GM12878 (cell line): ENCODE measurements at regions not wholly inside any gene's neighbourhood (a gene's known extent, or its start where the extent isn't known, plus 50 kb on each side); places are given as distances from the start of the nearest gene placed in this dataset.

Experiments
- ATAC-seq: fragments of 200-7000 bp; cut with Tn5 transposase; 3 replicates; pipeline ENCODE4 v1.9.1; 2020; ENCODE audit warnings: mild to moderate bottlenecking, moderate library complexity
- BruUV-seq: library from RNA; stranded (reverse); fragments of 400-500 nt; replicated peaks from 2 replicates; lab custom pipeline; 2021; lab: Mats Ljungman, UMichigan
- CTCF ChIA-PET: fragments of 300-600 bp; sonication (Branson Sonifier 250); formaldehyde crosslinking; extraction: SDS; loops from one replicate; lab custom pipeline; 2021; ENCODE audit warnings: inconsistent platforms; lab: Yijun Ruan, JAX
- POLR2A ChIA-PET: fragments of 350-600 bp; formaldehyde crosslinking; extraction: SDS; loops from one replicate; lab custom pipeline; 2021; ENCODE audit warnings: inconsistent platforms; lab: Charles Lee
- RAD21 ChIA-PET: fragments of 300-600 bp; sonication (Branson Sonifier 250); formaldehyde crosslinking; loops from one replicate; lab custom pipeline; 2023; ENCODE audit warnings: antibody characterized with exemption; ENCODE audit not compliant: unreplicated experiment; lab: Charles Lee
- SMC1A ChIA-PET: fragments of 300-600 bp; sonication (Branson Sonifier 250); formaldehyde crosslinking; loops from one replicate; lab custom pipeline; 2023; ENCODE audit not compliant: unreplicated experiment, uncharacterized antibody; lab: Charles Lee
- DNase-seq: peaks from one replicate; pipeline ENCODE4 v3.0.0-alpha.2; 2011; ENCODE audit warnings: low read depth, low spot score
- FAIRE-seq: peaks from 3 replicates; lab custom pipeline; 2011; peaks lifted over from hg19 to GRCh38; lab: Jason Lieb, UNC
- H2AFZ ChIP-seq: 2 replicates; pipeline ENCODE4 v1.6.0; 2011; ENCODE audit warnings: low read depth, low read length, control low read depth; ENCODE audit not compliant: control insufficient read depth
- H3K27ac ChIP-seq: 2 replicates; pipeline ENCODE4 v1.5.1; 2011; ENCODE audit warnings: control low read depth; ENCODE audit not compliant: control insufficient read depth, insufficient read depth
- H3K27me3 ChIP-seq, 2 experiments: replicated peaks in 1 of 2; 2 replicates each; pipeline versions ENCODE4 v1.6.0 to v1.6.1; 2011; ENCODE audit warnings: low read length in 1 of 2; ENCODE audit not compliant: control insufficient read depth in 2 of 2, insufficient read depth in 2 of 2
- H3K36me3 ChIP-seq, 2 experiments: 2 replicates each; pipeline ENCODE4 v1.5.1; 2011; ENCODE audit warnings: low read length in 1 of 2; ENCODE audit not compliant: control insufficient read depth in 2 of 2, insufficient read depth in 2 of 2
- H3K4me1 ChIP-seq: 2 replicates; pipeline ENCODE4 v1.6.1; 2011; ENCODE audit warnings: mild to moderate bottlenecking, low read length, moderate library complexity, mixed read lengths; ENCODE audit not compliant: control insufficient read depth, insufficient read depth
- H3K4me2 ChIP-seq: 2 replicates; pipeline ENCODE4 v1.6.0; 2011; ENCODE audit warnings: control low read depth; ENCODE audit not compliant: control insufficient read depth, insufficient read depth
- H3K4me3 ChIP-seq: fragments of 200-600 bp; sonication (generic); 2 replicates; pipeline ENCODE4 v1.5.1; 2016
- H3K79me2 ChIP-seq: 2 replicates; pipeline ENCODE4 v1.6.0; 2011; ENCODE audit warnings: low read length; ENCODE audit not compliant: control insufficient read depth, insufficient read depth
- H3K9ac ChIP-seq: 2 replicates; pipeline ENCODE4 v1.8.0; 2011; ENCODE audit warnings: low read length, control low read depth, mixed read lengths; ENCODE audit not compliant: control insufficient read depth, insufficient read depth
- H3K9me3 ChIP-seq: replicated peaks from 3 replicates; pipeline ENCODE4 v1.5.1; 2011; ENCODE audit warnings: mild to moderate bottlenecking, low read length; ENCODE audit not compliant: control insufficient read depth, insufficient read depth
- H4K20me1 ChIP-seq: 2 replicates; pipeline ENCODE4 v1.6.0; 2011; ENCODE audit not compliant: control insufficient read depth, insufficient read depth
- BCLAF1 ChIP-seq: fragments of 450-650 bp; IDR thresholded peaks from 2 replicates; pipeline ENCODE4 v1.6.1; 2017; ENCODE audit warnings: antibody characterized with exemption, mild to moderate bottlenecking, moderate library complexity
- CREB1 ChIP-seq: IDR thresholded peaks from 2 replicates; pipeline ENCODE4 v1.6.1; 2012; ENCODE audit warnings: low read depth, mild to moderate bottlenecking, inconsistent platforms
- CREM ChIP-seq: IDR thresholded peaks from 2 replicates; pipeline ENCODE4 v1.6.1; 2014; ENCODE audit warnings: antibody characterized with exemption, low read depth
- E4F1 ChIP-seq: fragments of 450-650 bp; IDR thresholded peaks from 2 replicates; pipeline ENCODE4 v1.6.1; 2018; ENCODE audit warnings: borderline replicate concordance, mild to moderate bottlenecking; ENCODE audit not compliant: partially characterized antibody
- SP1 ChIP-seq: IDR thresholded peaks from one replicate; pipeline ENCODE4 v1.6.1; 2011; ENCODE audit warnings: low read depth, low read length
- WGBS: methylation state at CpG from one replicate; pipeline ENCODE4 v1.1.6; 2016; ENCODE audit warnings: low lambda C conversion rate; ENCODE audit not compliant: insufficient replicate concordance, insufficient coverage; ENCODE audit errors: missing lambda C conversion rate; 5-methylcytosine and 5-hydroxymethylcytosine counted together
- in situ Hi-C: fragments of 300-500 bp; cut with MboI; formaldehyde crosslinking; loops from 9 replicates; pipeline ENCODE4 v1.14.3; 2018; ENCODE audit warnings: mixed read lengths
- intact Hi-C: fragments of 100-400 bp; cut with micrococcal nuclease; formaldehyde crosslinking; loops from one replicate; pipeline ENCODE4 v1.14.2; 2022; ENCODE audit not compliant: unreplicated experiment
- TF ChIP-seq, protein P1 (sequence below): IDR thresholded peaks from 2 replicates; pipeline ENCODE4 v1.6.1; 2012; ENCODE audit warnings: improper control_type of control experiment, low read depth, low read length; ENCODE audit not compliant: insufficient replicate concordance
- TF ChIP-seq, protein P2 (sequence below), 3 experiments: IDR thresholded peaks in 2 of 3; conservative IDR thresholded peaks in 1 of 3; 2 replicates each; pipeline ENCODE4 v1.5.1; 2011; ENCODE audit warnings: low read depth in 3 of 3, low read length in 3 of 3, mild to moderate bottlenecking in 3 of 3, control low read depth in 2 of 3, moderate library complexity in 2 of 3, inconsistent platforms in 1 of 3, mixed read lengths in 1 of 3; ENCODE audit not compliant: control insufficient read depth in 2 of 3, insufficient read depth in 1 of 3; ENCODE audit errors: extremely low read depth in 1 of 3

- TF ChIP-seq, protein P1, sequence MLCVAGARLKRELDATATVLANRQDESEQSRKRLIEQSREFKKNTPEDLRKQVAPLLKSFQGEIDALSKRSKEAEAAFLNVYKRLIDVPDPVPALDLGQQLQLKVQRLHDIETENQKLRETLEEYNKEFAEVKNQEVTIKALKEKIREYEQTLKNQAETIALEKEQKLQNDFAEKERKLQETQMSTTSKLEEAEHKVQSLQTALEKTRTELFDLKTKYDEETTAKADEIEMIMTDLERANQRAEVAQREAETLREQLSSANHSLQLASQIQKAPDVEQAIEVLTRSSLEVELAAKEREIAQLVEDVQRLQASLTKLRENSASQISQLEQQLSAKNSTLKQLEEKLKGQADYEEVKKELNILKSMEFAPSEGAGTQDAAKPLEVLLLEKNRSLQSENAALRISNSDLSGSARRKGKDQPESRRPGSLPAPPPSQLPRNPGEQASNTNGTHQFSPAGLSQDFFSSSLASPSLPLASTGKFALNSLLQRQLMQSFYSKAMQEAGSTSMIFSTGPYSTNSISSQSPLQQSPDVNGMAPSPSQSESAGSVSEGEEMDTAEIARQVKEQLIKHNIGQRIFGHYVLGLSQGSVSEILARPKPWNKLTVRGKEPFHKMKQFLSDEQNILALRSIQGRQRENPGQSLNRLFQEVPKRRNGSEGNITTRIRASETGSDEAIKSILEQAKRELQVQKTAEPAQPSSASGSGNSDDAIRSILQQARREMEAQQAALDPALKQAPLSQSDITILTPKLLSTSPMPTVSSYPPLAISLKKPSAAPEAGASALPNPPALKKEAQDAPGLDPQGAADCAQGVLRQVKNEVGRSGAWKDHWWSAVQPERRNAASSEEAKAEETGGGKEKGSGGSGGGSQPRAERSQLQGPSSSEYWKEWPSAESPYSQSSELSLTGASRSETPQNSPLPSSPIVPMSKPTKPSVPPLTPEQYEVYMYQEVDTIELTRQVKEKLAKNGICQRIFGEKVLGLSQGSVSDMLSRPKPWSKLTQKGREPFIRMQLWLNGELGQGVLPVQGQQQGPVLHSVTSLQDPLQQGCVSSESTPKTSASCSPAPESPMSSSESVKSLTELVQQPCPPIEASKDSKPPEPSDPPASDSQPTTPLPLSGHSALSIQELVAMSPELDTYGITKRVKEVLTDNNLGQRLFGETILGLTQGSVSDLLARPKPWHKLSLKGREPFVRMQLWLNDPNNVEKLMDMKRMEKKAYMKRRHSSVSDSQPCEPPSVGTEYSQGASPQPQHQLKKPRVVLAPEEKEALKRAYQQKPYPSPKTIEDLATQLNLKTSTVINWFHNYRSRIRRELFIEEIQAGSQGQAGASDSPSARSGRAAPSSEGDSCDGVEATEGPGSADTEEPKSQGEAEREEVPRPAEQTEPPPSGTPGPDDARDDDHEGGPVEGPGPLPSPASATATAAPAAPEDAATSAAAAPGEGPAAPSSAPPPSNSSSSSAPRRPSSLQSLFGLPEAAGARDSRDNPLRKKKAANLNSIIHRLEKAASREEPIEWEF: no peak
Measured at GRCh38 chr16:22732400-22732799, 81.6 kb upstream of the HS3ST2 start (continued).

GRCh38 chr16:22732959-22733358 lies 81.0 kb upstream of the HS3ST2 start:
- RAD21 ChIA-PET: no interaction called here
- POLR2A ChIA-PET: no interaction called here
- H3K36me3 ChIP-seq: no peaks in the 10 kb centered on the region
- TF ChIP-seq SP1 (no peak), CREM (no peak), CREB1 (no peak), BCLAF1 (no peak), E4F1 (no peak)
- TF ChIP-seq, protein P2, sequence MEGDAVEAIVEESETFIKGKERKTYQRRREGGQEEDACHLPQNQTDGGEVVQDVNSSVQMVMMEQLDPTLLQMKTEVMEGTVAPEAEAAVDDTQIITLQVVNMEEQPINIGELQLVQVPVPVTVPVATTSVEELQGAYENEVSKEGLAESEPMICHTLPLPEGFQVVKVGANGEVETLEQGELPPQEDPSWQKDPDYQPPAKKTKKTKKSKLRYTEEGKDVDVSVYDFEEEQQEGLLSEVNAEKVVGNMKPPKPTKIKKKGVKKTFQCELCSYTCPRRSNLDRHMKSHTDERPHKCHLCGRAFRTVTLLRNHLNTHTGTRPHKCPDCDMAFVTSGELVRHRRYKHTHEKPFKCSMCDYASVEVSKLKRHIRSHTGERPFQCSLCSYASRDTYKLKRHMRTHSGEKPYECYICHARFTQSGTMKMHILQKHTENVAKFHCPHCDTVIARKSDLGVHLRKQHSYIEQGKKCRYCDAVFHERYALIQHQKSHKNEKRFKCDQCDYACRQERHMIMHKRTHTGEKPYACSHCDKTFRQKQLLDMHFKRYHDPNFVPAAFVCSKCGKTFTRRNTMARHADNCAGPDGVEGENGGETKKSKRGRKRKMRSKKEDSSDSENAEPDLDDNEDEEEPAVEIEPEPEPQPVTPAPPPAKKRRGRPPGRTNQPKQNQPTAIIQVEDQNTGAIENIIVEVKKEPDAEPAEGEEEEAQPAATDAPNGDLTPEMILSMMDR (IDR thresholded peaks at IDR 0.05 in 2 of 3, conservative IDR thresholded peaks at IDR 0.05 in 1 of 3; ENCODE audit: control insufficient read depth in 2 of 3, extremely low read depth in 1 of 3, insufficient read depth in 1 of 3, low read depth in 3 of 3, low read length in 3 of 3): no peak

More at GRCh38 chr16:22732959-22733358, 81.0 kb upstream of the HS3ST2 start:
- WGBS: 41% methylated on average over 4 of the region's 4 CpGs
- ATAC-seq (no peak), FAIRE-seq (no peak), DNase-seq (no peak)
- no peak overlapping the region for H2AFZ ChIP-seq
- no peak overlapping the region for H3K9ac ChIP-seq
- intact Hi-C loops: no loop called here
- H3K9me3 ChIP-seq: no peaks in the 10 kb centered on the region
- ChIA-PET CTCF (no interaction called here), SMC1A (no interaction called here)
- H3K4me2 ChIP-seq: no peak overlapping the region
- peaks cover 0 to 4% of the 10 kb centered on the region in 2 experiments; a peak in 2 of 4 replicates for H3K27me3 ChIP-seq
- in situ Hi-C loops: no loop called here
- no peak overlapping the region for H3K4me3 ChIP-seq
- no peak overlapping the region for H3K27ac ChIP-seq
- H4K20me1 ChIP-seq: no peaks in the 10 kb centered on the region
- H3K4me1 ChIP-seq: no peaks in the 10 kb centered on the region
- BruUV-seq: no TSS peak
- no peaks in the 10 kb centered on the region for H3K79me2 ChIP-seq
